NCI-H2196 treated with DMSO at 0.1 percent for 48 hours (cell line): ENCODE measurements at regions not wholly inside any gene's neighbourhood (a gene's known extent, or its start where the extent isn't known, plus 50 kb on each side); places are given as distances from the start of the nearest gene placed in this dataset.

ENCODE experiments used
- DNase-seq: peaks from one replicate; lab custom pipeline; 2025; ENCODE audit not compliant: unreplicated experiment; lab: John Stamatoyannopoulos, UW

DNA sequence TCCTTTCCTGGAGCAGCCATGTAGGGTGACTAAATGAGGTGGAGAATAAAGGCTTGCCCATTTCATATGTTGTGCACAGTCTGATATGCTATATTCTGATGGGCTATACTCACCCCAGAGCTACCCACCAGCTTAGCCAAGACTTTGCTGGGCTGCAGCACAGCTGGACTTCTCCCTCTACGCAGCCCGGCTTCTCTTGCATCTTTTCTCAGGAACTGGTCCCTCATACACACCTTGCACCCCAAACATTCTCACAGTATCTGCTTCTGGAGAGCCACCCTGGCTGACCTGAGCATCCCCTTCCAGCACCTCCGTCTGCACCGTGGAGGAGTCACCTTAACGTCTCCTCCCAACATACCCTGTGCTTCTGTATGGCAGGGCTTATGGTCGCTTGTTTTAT is 150.8 kb upstream of the PMEPA1 start:
- DNase-seq = no peak

DNA sequence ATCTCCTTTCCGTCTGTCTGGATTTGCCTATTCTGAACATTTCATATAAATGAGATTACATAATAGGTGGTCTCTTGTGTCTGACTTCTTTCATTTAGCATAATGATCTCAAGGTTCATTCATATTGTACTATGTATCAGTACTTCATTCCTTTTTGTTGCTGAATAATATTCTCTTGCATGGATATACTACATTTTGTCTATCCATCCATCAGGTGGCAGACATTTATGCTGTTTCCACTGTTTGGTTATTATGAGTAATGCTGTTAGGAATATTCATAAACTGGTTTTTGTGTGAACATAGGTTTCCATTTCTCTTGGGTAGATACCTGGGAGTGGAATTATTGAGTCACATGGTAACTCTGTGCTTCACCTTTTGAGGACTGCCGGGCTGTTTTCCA is 148.2 kb upstream of the PMEPA1 start:
- DNase-seq = no peak

DNA sequence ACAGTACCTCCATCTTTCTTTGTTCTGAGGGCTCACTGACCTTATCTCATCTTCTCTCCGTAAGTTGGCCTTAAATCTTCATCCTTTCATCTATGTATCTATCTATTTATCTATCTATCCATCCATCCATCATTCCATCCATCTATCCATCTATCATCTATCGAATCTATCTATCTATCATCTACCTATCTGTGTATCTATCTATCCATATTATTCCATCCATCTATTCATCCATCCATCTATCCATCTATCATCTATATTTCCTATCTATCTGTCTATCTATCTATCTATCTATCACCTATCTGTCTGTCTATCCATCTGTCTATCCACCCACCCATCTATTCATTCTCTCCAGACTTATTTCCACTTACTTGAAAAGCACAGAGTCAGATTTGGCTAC is 147.3 kb upstream of the PMEPA1 start:
- DNase-seq = no peak

DNA sequence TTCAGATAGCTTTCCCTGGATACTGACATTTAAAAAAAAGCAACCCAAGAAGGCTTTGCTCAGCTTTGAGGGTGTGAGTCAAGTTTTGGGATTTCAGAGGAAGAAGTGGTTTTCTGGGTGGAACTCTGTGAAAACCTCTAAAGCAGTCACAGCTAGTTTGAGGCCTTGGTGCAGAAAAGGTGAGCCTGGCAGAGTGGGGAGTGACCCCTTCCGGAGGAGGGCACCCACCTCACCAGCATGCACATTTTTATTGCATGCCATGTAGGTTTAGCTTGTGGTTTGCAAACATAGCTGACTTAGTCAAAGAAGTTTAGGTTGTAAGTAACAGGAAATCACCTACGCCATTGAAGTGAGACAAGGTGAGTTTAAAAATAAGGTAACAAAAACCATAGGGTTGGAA is 146.8 kb upstream of the PMEPA1 start:
- DNase-seq = no peak

DNA sequence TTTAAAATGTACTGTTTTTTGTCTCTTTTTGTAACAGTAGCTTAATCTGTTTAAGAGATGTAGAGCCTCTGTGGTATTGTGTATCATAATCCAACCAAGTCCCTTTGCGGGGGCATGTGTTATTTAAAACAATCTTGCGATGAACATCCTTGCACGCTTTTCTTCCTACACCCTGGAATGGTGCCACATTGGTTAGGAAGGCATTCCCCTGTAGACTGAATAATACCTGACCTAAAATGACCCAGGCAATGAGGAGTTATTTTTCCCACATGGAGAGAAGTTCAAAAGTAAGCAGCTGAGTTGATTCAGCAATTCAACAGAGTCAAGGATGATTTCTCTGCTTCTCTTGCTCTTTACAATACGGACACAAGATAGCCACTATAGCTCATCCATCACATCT is 142.0 kb upstream of the PMEPA1 start:
- no peak for DNase-seq

DNA sequence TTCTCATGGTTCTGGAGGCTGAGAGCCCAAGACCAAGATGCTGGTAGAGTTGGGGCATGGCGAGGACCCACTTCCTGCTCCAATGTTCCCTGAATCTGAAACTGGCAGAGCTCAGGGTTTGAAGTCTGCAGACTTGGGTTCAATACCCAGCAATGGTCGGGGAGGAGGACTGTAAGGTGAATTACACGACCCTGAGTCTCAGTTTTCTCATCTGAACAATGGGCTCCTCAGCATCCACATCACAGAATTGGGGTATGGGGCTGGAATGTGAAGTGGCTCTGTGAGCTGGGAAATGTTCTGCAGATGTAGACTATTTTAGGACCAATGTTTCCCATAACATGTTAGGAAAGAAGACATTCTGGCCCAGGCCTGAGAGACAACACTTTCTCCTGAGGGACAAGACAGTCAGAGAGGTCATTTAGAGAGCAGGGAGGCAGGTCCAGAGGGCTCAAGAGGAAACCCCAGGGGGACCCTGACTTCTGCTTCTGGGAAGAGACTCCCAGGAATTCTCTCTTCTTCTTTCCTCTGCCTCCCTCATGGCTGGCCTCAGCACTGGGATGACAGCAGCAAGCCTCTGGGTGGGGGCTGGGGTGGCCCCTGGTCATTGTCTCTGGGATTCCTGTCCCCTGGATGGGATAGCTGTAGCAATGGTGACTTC is 141.3 kb upstream of the PMEPA1 start:
- no peak for DNase-seq

DNA sequence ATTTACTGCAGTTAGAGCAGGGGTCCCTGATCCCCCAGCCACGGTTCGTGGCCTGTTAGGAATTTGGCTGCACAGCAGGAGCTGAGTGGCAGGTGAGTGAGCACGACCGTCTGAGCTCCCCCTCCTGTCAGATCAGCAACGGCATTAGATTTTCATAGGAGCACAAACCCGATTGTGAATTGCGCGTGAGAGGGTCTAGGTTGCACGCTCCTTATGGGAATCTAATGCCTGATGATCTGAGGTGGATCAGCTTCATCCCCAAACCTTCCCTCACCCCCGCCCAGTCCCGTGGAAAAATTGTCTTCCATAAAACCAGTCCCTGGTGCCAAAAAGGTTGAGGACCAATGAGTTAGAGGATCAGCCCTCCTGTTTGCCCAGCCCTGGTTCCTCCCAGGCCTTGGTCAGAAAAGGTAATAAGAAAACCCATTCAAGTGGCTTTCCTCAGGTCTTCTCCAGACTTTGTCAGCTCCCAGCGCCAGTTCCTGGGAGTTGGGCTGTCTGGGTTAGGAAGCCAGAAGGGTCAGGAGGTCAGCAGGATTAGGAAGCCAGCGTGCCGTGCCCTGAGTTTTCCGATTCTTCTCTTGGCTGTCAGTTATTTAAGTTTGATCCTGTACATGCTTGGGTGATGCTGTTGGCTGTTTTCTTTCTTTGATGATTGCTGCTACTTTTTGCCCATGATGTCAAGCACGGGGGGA is 139.9 kb upstream of the PMEPA1 start:
- DNase-seq = no peak

DNA sequence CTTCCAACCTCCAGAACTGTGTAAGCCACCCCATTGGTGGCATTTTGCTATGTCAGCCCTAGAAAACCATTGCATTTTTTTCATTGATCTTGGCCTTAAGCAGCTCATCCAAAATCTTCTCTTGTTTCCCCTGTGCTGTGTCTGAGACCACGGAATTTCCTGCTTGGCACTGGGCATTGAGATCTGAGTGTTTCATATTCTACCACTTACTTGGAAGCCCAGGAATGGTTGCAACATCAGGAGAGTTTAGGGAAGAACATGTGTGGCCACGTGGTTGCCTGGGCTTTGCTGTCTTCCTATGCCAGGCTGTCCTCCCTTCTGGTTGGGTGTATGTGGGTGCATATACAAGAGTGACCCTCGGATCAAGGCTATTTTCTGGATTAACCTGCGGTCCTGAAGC is 139.3 kb upstream of the PMEPA1 start:
- no peak for DNase-seq

DNA sequence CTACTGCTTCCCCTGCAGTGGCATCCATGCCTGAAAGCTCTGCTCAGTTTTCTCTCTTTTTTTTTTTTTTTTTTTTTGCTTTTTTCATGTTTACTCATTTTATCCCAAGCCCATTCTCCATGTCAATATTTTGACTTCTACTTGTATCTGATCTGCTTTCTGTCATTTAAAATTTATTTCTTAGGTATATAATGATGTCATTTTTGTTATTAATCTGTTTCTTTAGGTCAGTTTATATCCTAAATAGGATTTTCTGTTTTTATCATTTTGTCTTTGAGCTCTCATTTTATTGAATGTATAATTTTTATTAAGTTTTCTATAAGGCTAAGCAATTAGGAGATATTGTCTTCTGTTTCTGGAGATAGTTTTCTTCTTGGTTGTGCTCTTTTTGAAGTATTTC is 138.5 kb upstream of the PMEPA1 start:
- DNase-seq = no peak

DNA sequence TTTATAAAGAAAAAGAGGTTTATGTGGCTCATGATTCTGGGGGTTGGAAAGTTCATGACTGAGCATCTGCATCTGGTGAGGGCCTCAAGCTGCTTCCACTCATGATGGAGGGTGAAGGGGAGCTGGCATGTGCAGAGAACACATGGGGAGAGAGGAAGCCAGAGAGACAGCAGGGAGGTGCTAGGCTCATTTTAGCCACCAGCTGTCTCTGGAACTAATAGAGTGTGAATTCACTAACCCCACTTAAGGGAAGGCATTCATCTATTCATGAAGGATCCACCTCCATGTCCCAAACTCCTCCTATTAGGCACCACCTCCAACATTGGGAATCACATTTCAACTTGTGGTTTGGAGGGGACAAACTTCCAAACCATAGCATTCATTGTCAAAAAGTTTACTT is 137.3 kb upstream of the PMEPA1 start:
- DNase-seq = no peak

DNA sequence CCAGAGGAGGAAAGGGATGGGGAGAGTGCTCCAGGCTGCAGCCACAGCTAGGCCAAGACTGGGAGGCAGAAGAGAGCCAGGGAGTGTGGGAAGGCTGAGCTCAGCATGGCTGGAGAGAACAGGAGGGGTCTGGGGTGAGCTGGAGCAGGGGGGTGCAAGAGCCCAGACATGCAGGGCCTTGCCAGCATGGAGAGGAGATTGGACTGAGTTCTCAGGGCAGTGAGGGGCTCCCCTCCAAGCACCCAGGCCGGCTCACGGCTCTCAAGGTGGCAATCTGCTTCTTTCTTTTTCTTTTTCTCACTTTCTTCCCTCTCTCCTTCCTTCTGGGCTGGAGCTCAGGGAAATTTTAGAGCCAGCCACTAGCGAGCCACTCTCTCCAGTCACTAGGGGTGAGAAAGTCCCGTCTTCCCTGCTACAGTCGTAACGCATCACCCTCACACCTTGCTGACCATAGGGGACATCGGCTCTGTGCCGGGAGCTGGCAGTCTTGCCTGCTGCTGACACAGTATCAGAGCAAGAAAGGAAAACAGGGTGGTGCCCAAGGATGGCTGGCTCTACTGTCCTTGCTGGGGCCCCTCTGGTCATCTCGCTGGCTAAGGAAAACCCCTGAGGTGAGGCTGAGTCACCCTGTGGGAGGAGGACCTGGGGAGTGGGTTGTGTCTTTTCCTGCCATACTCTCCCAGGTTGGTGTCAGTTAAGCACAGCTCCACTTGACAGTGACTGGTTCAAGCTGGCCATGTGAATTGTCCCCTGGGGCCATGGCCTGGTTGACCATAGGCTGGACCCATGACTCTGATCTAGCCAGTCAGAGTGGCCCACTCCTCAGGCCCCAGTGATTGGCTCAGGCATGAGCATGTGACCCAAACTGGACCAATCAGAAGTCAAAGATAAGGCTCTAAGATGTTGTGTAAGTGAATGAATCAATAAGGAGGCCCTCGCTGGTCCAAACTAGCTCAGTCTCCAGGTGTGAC is 135.1 kb upstream of the PMEPA1 start:
- no peak for DNase-seq

DNA sequence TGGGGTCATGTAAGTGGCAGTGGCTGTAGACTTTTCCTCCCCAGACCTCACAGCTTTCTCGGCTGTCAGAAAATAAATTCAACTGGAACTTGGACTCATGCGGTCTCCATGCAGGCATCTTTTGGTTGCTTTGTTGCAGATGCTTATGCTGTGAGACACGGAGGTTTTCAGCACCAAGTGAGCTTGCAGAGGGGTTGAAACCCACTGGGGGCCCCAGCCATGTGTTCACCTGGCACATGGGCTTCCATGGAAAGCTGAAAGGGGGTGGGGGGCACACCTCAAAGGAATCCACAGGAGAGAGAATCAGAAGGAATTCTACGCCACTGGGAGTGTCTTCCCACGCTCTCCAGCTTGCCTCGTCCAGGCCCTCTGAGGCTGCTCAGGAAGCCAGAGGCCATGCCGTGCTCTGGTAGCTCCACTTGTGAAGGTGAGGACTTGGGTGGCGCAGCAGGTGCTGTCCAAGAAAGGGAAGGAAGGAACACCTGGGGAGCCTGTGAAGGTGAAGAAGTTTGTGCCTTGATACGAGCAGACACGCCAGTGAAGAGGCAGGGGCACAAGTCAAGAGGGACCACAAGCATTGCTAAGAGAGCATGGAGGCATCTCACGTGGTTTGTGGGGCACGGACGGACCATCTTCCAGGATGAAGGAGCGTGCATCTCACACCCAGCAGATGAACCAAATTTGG is 134.3 kb upstream of the PMEPA1 start:
- no peak for DNase-seq

DNA sequence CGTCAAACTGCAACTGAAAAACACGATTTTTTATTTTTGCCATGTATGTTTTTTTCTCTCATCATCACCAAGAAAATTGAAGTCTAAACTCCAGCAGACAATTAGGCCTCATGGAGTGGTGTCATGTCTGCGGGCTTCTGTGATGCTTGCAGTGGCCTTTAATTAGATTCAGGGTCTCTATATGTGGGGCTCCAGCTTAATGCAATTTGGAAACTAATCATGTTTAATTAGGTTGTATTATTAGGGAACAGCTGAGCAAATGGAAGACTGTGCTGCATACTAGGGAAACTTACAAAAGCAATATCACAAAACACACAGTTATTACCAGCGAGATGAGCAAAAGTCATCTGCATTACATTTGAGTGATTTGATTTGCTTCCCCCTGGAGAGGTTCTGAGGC is 132.9 kb upstream of the PMEPA1 start:
- no peak for DNase-seq

DNA sequence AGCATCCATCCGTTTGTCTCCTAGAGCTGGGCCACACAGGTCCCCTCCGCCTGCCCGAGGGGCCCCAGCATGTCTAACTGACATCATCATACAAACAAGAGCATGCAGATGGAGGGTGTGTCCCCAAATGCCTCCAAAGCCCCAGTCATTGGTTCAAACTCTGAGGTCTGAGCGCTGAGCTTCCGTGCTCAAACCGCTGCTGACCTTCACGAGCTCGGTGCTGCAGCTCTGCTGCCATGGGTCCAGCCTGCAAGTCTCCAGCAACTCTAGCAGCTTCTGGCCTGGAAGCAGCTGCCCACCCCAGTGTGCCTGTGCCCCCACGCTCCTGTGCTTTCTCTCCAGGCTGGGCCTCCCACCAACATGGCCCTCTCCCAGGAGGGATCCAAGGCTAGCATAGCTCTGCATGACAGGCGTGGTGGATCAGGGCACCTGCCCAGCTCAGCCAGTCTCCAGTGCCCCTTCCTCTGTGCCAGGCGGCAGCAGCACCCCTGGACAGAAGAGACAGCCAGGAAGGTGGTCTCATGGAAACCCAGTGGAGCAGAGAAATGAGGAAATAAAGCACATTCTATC is 131.6 kb upstream of the PMEPA1 start:
- no peak for DNase-seq

DNA sequence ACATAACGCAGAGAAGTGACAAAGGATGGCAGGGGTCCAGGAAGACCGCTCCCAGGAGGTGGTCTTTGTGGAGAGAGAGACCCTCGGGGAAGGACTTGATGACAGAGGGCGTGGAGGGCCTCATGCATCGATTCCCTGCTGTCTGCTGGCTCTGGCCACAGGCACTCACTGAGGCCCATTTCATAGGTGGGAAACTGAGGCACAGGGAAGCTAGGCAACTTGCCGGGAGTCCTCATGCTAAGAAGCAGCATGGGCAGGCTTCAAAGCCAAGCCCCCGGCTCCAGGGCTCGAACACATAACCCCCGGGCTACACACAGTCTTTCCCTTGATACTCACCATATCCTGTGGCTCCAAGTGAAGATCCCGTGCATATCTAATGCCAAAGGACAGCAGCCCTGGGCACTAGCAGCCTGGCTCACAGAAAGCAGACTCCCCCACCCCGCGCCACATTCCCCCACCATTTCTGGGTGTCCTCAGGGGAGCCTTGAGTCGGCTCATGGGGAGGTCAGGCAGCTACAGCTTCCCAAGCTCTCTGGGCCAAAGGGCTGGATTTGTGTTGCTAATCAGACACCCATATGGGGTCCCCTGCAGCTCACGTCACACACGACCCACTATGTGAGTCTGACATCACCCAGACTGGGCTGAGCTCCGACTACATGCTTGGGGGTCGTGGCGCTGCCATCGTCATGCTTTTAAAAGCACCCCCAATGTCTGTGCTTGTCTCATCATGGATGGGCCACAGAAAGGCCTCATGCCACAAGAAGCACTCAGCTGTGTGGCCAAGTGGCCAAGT is 130.9 kb upstream of the PMEPA1 start:
- no peak for DNase-seq

DNA sequence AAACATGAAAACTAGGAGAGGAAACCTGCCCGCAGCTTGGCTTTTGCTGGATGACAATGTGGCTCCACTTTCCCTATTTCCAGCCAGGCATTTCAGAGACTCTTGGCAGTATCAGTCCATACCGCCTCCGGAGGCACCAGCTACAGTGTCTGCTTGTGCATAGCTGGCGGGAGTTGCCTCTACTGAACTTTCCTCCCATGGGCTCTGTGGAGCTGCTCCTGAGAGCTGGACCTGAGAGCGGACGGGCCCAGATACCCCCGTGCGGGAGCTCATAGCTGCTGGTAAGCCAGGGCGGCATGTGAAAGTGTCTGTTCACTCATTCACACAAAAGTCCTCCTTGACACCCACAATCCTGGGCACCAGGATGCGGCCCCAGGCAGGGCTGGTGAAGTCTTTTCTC is 130.3 kb upstream of the PMEPA1 start:
- DNase-seq = no peak

DNA sequence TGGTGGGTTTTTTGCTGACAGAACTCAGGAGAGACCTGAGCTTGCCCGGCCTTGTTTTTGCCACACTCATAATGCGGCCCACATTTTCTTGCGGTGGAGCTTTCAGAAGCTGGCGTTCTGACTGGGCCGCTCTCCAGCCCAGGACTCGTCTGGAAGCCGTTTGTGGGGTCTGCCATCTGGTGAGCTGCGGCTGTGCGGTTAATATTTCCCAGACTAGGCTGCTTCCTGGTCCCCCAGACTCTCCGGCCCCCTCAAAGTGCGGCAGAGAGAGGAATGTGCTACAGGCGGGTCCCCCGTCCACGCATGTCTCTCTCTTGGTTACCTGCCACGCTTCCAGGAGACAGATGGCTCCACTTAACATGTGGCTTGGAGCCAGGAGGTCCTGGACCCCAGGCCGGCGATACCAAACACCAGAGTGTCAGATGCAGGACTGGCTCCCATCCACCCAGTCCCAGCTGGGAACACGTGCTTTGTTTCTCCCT is 128.9 kb upstream of the PMEPA1 start:
- DNase-seq = no peak

DNA sequence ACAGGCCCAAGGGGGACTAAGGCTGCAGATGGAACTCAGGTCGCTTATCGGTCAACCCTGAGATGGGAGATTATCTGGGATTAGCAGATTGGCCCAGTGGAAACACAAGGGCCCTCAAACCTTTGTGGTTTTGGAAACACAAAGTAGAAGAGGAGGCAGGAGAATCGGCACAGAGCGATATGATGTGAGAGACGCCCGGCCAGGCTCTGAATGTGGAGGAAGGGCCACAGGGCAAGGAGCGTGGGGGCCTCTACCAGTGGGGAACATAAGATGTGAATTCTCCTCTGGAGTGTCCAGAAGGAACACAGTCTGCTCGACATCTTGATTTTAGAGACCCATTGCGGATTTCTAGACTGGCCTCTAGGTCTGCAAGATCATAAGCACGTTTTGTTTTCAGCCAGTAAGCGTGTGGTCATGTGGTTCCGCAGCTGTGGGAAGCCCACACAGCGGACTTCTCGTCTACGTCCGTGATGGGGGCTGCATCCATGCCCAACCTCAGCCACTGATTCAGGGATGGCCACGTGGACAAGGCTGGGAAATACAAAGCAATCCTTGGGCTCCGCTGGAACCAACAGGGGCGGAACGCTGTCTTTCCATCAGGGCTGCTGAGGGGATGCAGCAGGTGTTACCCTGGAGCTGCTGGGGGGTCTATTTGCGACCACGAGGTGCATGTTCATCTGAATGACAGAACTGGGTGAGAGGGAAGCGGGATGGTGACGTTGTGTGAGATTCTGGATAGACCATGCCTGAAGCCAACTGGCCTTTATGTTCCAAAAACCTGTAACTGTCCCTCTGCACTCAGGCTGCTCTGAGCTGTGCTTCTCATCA is 127.6 kb upstream of the PMEPA1 start:
- no peak for DNase-seq
